ENCODE measurements at regions not wholly inside any gene's neighbourhood (a gene's known extent, or its start where the extent isn't known, plus 50 kb on each side); places are given as distances from the start of the nearest gene placed in this dataset.

- Mint-ChIP-seq H3K9me3 (no peaks in the 10 kb centered on the region), H3K27me3 (no peaks in the 10 kb centered on the region), H3K36me3 (no peaks in the 10 kb centered on the region), H3K4me3 (no peak overlapping the region), H3K4me1 (peaks cover 21% of the 10 kb centered on the region), H3K27ac (no peak overlapping the region)
- no peak for ATAC-seq (ENCODE audit: low read depth)
- POLR2A ChIA-PET = interaction anchor here (1.7 kb wide), 1 partner anchor 17 kb away, joined by 3 read pairs; no protein-coding TSS in a partner anchor
- DNase-seq = no peak
Observed at GRCh38 chr1:234909307-234909810, 219.3 kb downstream of the TOMM20 start.

GRCh38 chr1:234908571-234908970, 220.1 kb downstream of the TOMM20 start:
- ATAC-seq (ENCODE audit: low read depth) = no peak
- Mint-ChIP-seq H3K4me3 (no peak overlapping the region), H3K9me3 (no peaks in the 10 kb centered on the region), H3K27me3 (no peaks in the 10 kb centered on the region), H3K4me1 (peaks cover 21% of the 10 kb centered on the region), H3K36me3 (no peaks in the 10 kb centered on the region), H3K27ac (no peak overlapping the region)
- POLR2A ChIA-PET = interaction anchor here (0.7 kb wide), 1 partner anchor 18 kb away, joined by 3 read pairs; no protein-coding TSS in a partner anchor
- DNase-seq = no peak

GRCh38 chr1:234907940-234908405, 220.7 kb downstream of the TOMM20 start:
- DNase-seq (no peak), ATAC-seq (ENCODE audit: low read depth) (no peak)
- peaks cover 21% of the 10 kb centered on the region for H3K4me1 Mint-ChIP-seq
- no peaks in the 10 kb centered on the region for H3K36me3 Mint-ChIP-seq
- H3K9me3 Mint-ChIP-seq = no peaks in the 10 kb centered on the region
- no peaks in the 10 kb centered on the region for H3K27me3 Mint-ChIP-seq
- POLR2A ChIA-PET = interaction anchor here (0.7 kb wide), 1 partner anchor 19 kb away, joined by 3 read pairs; no protein-coding TSS in a partner anchor
- no peak overlapping the region for H3K4me3 Mint-ChIP-seq
- H3K27ac Mint-ChIP-seq = no peak overlapping the region

GRCh38 chr1:234907208-234907939, 221.3 kb downstream of the TOMM20 start:
- no peaks in the 10 kb centered on the region for H3K9me3 Mint-ChIP-seq
- H3K36me3 Mint-ChIP-seq = no peaks in the 10 kb centered on the region
- no peak for ATAC-seq (ENCODE audit: low read depth)
- H3K27me3 Mint-ChIP-seq = no peaks in the 10 kb centered on the region
- POLR2A ChIA-PET = interaction anchor here (0.6 kb wide), 1 partner anchor 152 kb away, joined by 4 read pairs; no protein-coding TSS in a partner anchor
- H3K27ac Mint-ChIP-seq = no peak overlapping the region
- peaks cover 17% of the 10 kb centered on the region for H3K4me1 Mint-ChIP-seq
- no peak overlapping the region for H3K4me3 Mint-ChIP-seq
- DNase-seq = no peak

GRCh38 chr1:234906654-234907053, 222.0 kb downstream of the TOMM20 start:
- H3K4me3 Mint-ChIP-seq = no peak overlapping the region
- no peaks in the 10 kb centered on the region for H3K36me3 Mint-ChIP-seq
- POLR2A ChIA-PET = no interaction called here
- no peak for ATAC-seq (ENCODE audit: low read depth)
- peaks cover 10% of the 10 kb centered on the region for H3K4me1 Mint-ChIP-seq
- H3K27ac Mint-ChIP-seq = no peak overlapping the region
- no peaks in the 10 kb centered on the region for H3K9me3 Mint-ChIP-seq
- H3K27me3 Mint-ChIP-seq = no peaks in the 10 kb centered on the region
- no peak for DNase-seq

- no peak for DNase-seq
- H3K27me3 Mint-ChIP-seq = no peaks in the 10 kb centered on the region
- H3K36me3 Mint-ChIP-seq = no peaks in the 10 kb centered on the region
- H3K27ac Mint-ChIP-seq = no peak overlapping the region
- H3K4me1 Mint-ChIP-seq = peaks cover 3% of the 10 kb centered on the region
- no peak overlapping the region for H3K4me3 Mint-ChIP-seq
- no peaks in the 10 kb centered on the region for H3K9me3 Mint-ChIP-seq
- no peak for ATAC-seq (ENCODE audit: low read depth)
- POLR2A ChIA-PET = no interaction called here
Observed at GRCh38 chr1:234902774-234903547, 225.7 kb downstream of the TOMM20 start.

- H3K4me1 Mint-ChIP-seq = peaks cover 3% of the 10 kb centered on the region
- H3K36me3 Mint-ChIP-seq = no peaks in the 10 kb centered on the region
- no peak for ATAC-seq (ENCODE audit: low read depth)
- POLR2A ChIA-PET = interaction anchor here (0.5 kb wide), 1 partner anchor 22 kb away, joined by 4 read pairs; no protein-coding TSS in a partner anchor
- H3K27me3 Mint-ChIP-seq = no peaks in the 10 kb centered on the region
- no peak for DNase-seq
- no peak overlapping the region for H3K4me3 Mint-ChIP-seq
- H3K27ac Mint-ChIP-seq = no peak overlapping the region
- no peaks in the 10 kb centered on the region for H3K9me3 Mint-ChIP-seq
Observed at GRCh38 chr1:234901491-234902049, 227.1 kb downstream of the TOMM20 start.

- H3K36me3 Mint-ChIP-seq = no peaks in the 10 kb centered on the region
Observed at GRCh38 chr1:234900595-234900994, 228.0 kb downstream of the TOMM20 start.

GRCh38 chr1:234899730-234900072, 228.9 kb downstream of the TOMM20 start:
- Mint-ChIP-seq H3K27me3 (no peaks in the 10 kb centered on the region), H3K27ac (no peak overlapping the region), H3K4me3 (no peak overlapping the region), H3K4me1 (peaks cover 5% of the 10 kb centered on the region), H3K36me3 (peaks cover 1% of the 10 kb centered on the region), H3K9me3 (no peaks in the 10 kb centered on the region)
- POLR2A ChIA-PET = interaction anchor here (1.3 kb wide), 1 partner anchor 27 kb away, joined by 3 read pairs; no protein-coding TSS in a partner anchor
- no peak for ATAC-seq (ENCODE audit: low read depth)
- no peak for DNase-seq

More at GRCh38 chr1:234900595-234900994, 228.0 kb downstream of the TOMM20 start:
- Mint-ChIP-seq H3K4me3 (no peak overlapping the region), H3K27me3 (no peaks in the 10 kb centered on the region), H3K9me3 (no peaks in the 10 kb centered on the region), H3K27ac (no peak overlapping the region), H3K4me1 (peaks cover 3% of the 10 kb centered on the region)
- ATAC-seq (ENCODE audit: low read depth) (no peak), DNase-seq (no peak)
- POLR2A ChIA-PET = no interaction called here

- DNase-seq (no peak), ATAC-seq (ENCODE audit: low read depth) (no peak)
- POLR2A ChIA-PET = interaction anchor here (1.3 kb wide), 1 partner anchor 28 kb away, joined by 3 read pairs; no protein-coding TSS in a partner anchor
- Mint-ChIP-seq H3K27me3 (no peaks in the 10 kb centered on the region), H3K9me3 (no peaks in the 10 kb centered on the region), H3K4me3 (no peak overlapping the region), H3K36me3 (peaks cover 2% of the 10 kb centered on the region), H3K4me1 (peaks cover 10% of the 10 kb centered on the region), H3K27ac (no peak overlapping the region)
Observed at GRCh38 chr1:234899041-234899729, 229.5 kb downstream of the TOMM20 start.

GRCh38 chr1:234898455-234899033, 230.1 kb downstream of the TOMM20 start:
- POLR2A ChIA-PET = interaction anchor here (1.3 kb wide), 1 partner anchor 28 kb away, joined by 3 read pairs; no protein-coding TSS in a partner anchor
- peaks cover 2% of the 10 kb centered on the region for H3K36me3 Mint-ChIP-seq
- H3K9me3 Mint-ChIP-seq = no peaks in the 10 kb centered on the region
- no peak overlapping the region for H3K27ac Mint-ChIP-seq
- DNase-seq = no peak
- ATAC-seq (ENCODE audit: low read depth) = no peak
- H3K27me3 Mint-ChIP-seq = no peaks in the 10 kb centered on the region
- H3K4me3 Mint-ChIP-seq = no peak overlapping the region
- peaks cover 16% of the 10 kb centered on the region for H3K4me1 Mint-ChIP-seq

GRCh38 chr1:234897754-234898454, 230.7 kb downstream of the TOMM20 start:
- POLR2A ChIA-PET = no interaction called here
- Mint-ChIP-seq H3K36me3 (peaks cover 2% of the 10 kb centered on the region), H3K9me3 (no peaks in the 10 kb centered on the region), H3K4me3 (no peak overlapping the region), H3K27me3 (no peaks in the 10 kb centered on the region), H3K27ac (no peak overlapping the region), H3K4me1 (peaks cover 15% of the 10 kb centered on the region)
- DNase-seq = no peak
- ATAC-seq (ENCODE audit: low read depth) = no peak
